ENCODE measurements at regions not wholly inside any gene's neighbourhood (a gene's known extent, or its start where the extent isn't known, plus 50 kb on each side); places are given as distances from the start of the nearest gene placed in this dataset.

DNA sequence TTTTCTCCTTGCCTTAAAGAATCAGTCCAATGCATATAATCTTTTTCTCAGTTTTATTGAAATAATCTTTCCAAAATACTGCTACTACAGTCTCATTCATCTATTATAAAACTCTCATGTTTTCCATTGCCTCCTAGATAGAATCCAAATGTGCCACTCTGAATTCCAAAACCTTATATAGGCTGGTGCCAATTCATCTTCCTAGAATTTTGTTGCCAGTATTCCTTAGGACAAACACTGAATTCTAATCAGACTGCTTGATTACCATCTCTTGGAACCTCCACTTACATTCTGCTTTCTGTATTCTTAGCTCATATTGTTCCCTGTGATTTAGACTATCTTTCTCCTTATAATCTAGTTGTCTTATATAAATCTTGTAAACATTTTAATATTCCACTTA, 427.6 kb upstream of the DCC start:
- no peak overlapping the region for H3K27ac ChIP-seq
- TF ChIP-seq POLR2AphosphoS5 (IDR thresholded peaks at IDR 0.05; ENCODE audit: borderline replicate concordance, low read depth, low read length) (no peak), FOXP2 (optimal IDR thresholded peaks at IDR 0.05; ENCODE audit: control extremely low read depth, extremely low read length, insufficient read depth) (no peak)

DNA sequence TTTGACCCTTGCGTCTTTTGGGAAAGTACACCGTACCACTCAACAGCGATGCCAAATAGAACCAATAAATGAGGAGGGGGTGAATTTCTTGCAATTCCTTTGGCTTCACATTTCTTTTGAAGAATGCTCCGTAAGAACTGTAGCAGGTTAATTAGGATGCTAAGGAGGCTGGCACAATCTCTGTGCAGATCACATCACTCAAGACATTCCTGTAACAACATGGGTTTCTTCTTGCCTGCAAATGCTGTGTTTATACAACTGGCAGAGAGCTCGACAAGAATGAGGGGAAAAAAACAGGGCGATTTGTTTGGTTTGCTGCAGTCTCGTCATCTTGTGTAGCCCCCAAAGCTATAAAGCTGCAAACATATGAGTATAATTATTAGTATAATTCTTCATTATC, 424.8 kb upstream of the DCC start:
- no peak for TF ChIP-seq POLR2AphosphoS5 (IDR thresholded peaks at IDR 0.05; ENCODE audit: borderline replicate concordance, low read depth, low read length)
- TF ChIP-seq FOXP2 (optimal IDR thresholded peaks at IDR 0.05; ENCODE audit: control extremely low read depth, extremely low read length, insufficient read depth), result no peak
- no peak for TF ChIP-seq EZH2 (IDR thresholded peaks at IDR 0.05)
- H3K27ac ChIP-seq, result no peak overlapping the region
- H3K4me3 ChIP-seq, result no peak overlapping the region
- no peaks in the 10 kb centered on the region for H3K36me3 ChIP-seq (ENCODE audit: insufficient read depth, low read length)
- no peaks in the 10 kb centered on the region for H3K9me3 ChIP-seq (ENCODE audit: low read depth, low read length)
- no peak overlapping the region for H3K9ac ChIP-seq (ENCODE audit: insufficient read length)
- no peak for DNase-seq (ENCODE audit: low read depth, low spot score)

More for the DNA sequence above, 427.6 kb upstream of the DCC start:
- H3K9me3 ChIP-seq (ENCODE audit: low read depth, low read length), result no peaks in the 10 kb centered on the region
- no peak overlapping the region for H3K4me3 ChIP-seq
- no peak for DNase-seq (ENCODE audit: low read depth, low spot score)
- H3K36me3 ChIP-seq (ENCODE audit: insufficient read depth, low read length), result no peaks in the 10 kb centered on the region
- H3K9ac ChIP-seq (ENCODE audit: insufficient read length), result no peak overlapping the region

DNA sequence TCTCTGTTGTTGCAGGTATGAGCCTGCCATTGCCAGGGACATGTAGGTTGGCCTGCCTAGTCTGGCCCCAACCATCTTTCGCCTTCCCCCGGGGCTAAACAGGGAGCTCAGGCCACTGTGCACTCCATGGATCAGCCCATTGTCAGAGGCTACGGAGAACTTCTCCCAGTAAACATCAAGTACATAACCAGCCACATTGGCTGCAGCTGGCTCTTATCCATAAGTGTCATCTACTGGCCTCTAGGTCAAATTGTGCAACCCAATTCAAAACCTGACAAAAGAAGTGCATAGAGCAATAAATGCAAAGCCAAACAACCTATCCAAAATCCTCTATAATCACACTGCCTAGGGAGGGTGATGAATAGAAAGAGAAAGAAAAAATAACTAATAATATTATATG, 418.1 kb upstream of the DCC start:
- H3K36me3 ChIP-seq (ENCODE audit: insufficient read depth, low read length), result no peaks in the 10 kb centered on the region
- DNase-seq (ENCODE audit: low read depth, low spot score), result no peak
- H3K9me3 ChIP-seq (ENCODE audit: low read depth, low read length), result no peaks in the 10 kb centered on the region
- no peak overlapping the region for H3K4me3 ChIP-seq
- no peak overlapping the region for H3K27ac ChIP-seq
- no peak overlapping the region for H3K9ac ChIP-seq (ENCODE audit: insufficient read length)
- TF ChIP-seq POLR2AphosphoS5 (IDR thresholded peaks at IDR 0.05; ENCODE audit: borderline replicate concordance, low read depth, low read length) (no peak), EZH2 (IDR thresholded peaks at IDR 0.05) (no peak), FOXP2 (optimal IDR thresholded peaks at IDR 0.05; ENCODE audit: control extremely low read depth, extremely low read length, insufficient read depth) (no peak)

DNA sequence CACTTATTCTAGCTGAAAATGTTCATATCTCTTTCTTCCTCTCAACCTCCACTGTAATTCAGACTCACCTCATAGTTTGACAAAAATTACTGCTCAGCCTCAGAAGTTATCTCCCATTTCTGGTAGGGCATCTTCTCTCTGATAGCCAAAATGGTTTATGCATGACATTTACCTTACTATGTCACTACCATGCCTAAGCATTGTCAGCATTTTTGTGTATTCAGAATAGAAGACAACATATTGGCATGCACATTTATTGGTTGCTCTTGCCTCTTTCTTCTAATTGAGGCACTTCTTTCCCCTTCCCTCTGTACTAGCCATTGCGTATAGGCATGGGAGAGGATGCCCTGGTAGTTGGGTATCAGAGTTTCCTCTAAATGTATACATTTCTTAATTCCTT, 406.1 kb upstream of the DCC start:
- Histone ChIP-seq H3K9ac (ENCODE audit: insufficient read length) (no peak overlapping the region), H3K27ac (no peak overlapping the region), H3K9me3 (ENCODE audit: low read depth, low read length) (no peaks in the 10 kb centered on the region), H3K36me3 (ENCODE audit: insufficient read depth, low read length) (no peaks in the 10 kb centered on the region), H3K4me3 (no peak overlapping the region)
- TF ChIP-seq FOXP2 (optimal IDR thresholded peaks at IDR 0.05; ENCODE audit: control extremely low read depth, extremely low read length, insufficient read depth) (no peak), EZH2 (IDR thresholded peaks at IDR 0.05) (no peak), POLR2AphosphoS5 (IDR thresholded peaks at IDR 0.05; ENCODE audit: borderline replicate concordance, low read depth, low read length) (no peak)
- DNase-seq (ENCODE audit: low read depth, low spot score), result no peak

DNA sequence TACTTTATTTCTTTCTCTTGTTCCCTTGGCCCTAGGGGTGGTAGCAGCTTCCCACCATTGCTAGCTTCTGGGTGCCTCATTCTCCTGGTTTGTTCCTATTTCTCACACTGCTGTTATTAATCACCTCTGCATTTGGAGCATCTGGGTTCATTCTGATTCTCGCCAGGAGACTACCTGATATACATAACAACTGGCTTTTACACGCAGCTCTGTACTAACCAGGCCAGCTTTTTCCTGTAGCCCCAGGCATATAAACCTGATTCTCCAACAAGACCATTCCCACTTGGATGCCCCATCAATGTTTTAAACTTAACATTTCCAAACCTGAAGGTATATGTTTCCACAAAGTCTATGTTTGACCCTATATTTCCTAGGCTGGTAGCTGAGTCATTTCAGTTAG, 403.9 kb upstream of the DCC start:
- TF ChIP-seq POLR2AphosphoS5 (IDR thresholded peaks at IDR 0.05; ENCODE audit: borderline replicate concordance, low read depth, low read length) (no peak), EZH2 (IDR thresholded peaks at IDR 0.05) (no peak), FOXP2 (optimal IDR thresholded peaks at IDR 0.05; ENCODE audit: control extremely low read depth, extremely low read length, insufficient read depth) (no peak)
- no peak overlapping the region for H3K4me3 ChIP-seq
- H3K9me3 ChIP-seq (ENCODE audit: low read depth, low read length), result no peaks in the 10 kb centered on the region
- no peak for DNase-seq (ENCODE audit: low read depth, low spot score)
- no peak overlapping the region for H3K9ac ChIP-seq (ENCODE audit: insufficient read length)
- H3K27ac ChIP-seq, result no peak overlapping the region
- no peaks in the 10 kb centered on the region for H3K36me3 ChIP-seq (ENCODE audit: insufficient read depth, low read length)

DNA sequence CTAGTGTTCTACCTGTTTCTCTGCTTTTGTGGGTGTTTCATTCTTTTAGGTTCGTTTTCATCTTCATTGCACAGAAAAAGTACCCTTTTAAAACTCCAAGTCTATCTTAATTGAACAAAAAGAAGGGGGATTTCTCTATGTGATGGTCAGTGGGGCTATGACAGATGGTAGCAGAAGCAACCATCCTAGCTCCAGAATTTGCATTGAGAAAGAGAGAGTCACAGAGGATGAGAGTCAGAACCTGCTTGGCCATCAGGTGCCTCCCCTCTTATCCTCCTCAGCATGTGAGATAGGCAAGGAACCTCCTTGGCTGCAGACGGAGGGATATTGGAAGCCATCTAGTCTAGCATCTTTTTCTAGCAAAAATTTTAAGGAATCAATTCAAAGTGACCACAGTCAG, 398.0 kb upstream of the DCC start:
- TF ChIP-seq FOXP2 (optimal IDR thresholded peaks at IDR 0.05; ENCODE audit: control extremely low read depth, extremely low read length, insufficient read depth), result no peak
- TF ChIP-seq POLR2AphosphoS5 (IDR thresholded peaks at IDR 0.05; ENCODE audit: borderline replicate concordance, low read depth, low read length), result no peak
- TF ChIP-seq EZH2 (IDR thresholded peaks at IDR 0.05), result no peak
- no peak for DNase-seq (ENCODE audit: low read depth, low spot score)
- Histone ChIP-seq H3K27ac (no peak overlapping the region), H3K9me3 (ENCODE audit: low read depth, low read length) (no peaks in the 10 kb centered on the region), H3K36me3 (ENCODE audit: insufficient read depth, low read length) (no peaks in the 10 kb centered on the region), H3K9ac (ENCODE audit: insufficient read length) (no peak overlapping the region), H3K4me3 (no peak overlapping the region)

DNA sequence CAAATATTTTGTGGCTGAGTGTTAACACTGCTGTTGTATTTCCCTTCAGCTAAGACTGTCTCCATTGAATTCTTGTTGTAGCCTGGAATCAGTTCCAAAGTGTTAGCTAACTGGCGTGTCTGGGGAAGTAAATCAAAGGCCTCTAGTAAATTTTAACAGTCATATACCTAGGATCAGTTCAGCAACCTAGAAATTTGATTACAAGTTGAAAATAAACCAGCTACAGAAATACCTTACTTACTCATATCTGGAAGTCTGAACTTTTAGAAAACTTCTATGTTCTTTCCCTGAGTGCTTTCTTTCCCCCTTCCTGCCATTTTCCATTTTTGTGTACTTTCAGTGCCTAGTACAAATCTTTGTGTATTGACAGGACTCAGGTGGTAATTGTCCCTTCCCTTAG, 396.7 kb upstream of the DCC start:
- Histone ChIP-seq H3K9me3 (ENCODE audit: low read depth, low read length) (no peaks in the 10 kb centered on the region), H3K9ac (ENCODE audit: insufficient read length) (no peak overlapping the region), H3K36me3 (ENCODE audit: insufficient read depth, low read length) (no peaks in the 10 kb centered on the region), H3K4me3 (no peak overlapping the region), H3K27ac (no peak overlapping the region)
- no peak for TF ChIP-seq FOXP2 (optimal IDR thresholded peaks at IDR 0.05; ENCODE audit: control extremely low read depth, extremely low read length, insufficient read depth)
- no peak for DNase-seq (ENCODE audit: low read depth, low spot score)

DNA sequence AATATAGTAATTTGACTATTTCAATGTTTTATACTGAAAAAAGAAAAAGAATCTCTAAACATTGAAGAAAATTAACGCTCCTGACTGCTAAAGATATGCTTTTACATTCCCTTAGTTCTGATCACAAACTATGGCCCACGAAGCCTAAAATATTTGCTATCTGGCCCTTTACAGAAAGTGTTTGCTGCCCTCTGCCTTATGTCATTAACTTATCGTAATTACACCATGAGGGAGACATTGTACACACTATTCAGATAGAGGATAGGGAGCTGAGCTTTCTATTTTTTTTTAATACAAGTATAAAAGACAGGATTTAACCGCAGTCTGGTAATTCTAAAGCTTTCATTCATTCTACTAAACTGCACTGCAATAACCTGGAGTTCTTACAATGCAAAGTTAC, 393.1 kb upstream of the DCC start:
- Histone ChIP-seq H3K27ac (no peak overlapping the region), H3K9me3 (ENCODE audit: low read depth, low read length) (no peaks in the 10 kb centered on the region), H3K9ac (ENCODE audit: insufficient read length) (no peak overlapping the region), H3K36me3 (ENCODE audit: insufficient read depth, low read length) (no peaks in the 10 kb centered on the region), H3K4me3 (no peak overlapping the region)
- no peak for DNase-seq (ENCODE audit: low read depth, low spot score)
- TF ChIP-seq POLR2AphosphoS5 (IDR thresholded peaks at IDR 0.05; ENCODE audit: borderline replicate concordance, low read depth, low read length) (no peak), FOXP2 (optimal IDR thresholded peaks at IDR 0.05; ENCODE audit: control extremely low read depth, extremely low read length, insufficient read depth) (no peak), EZH2 (IDR thresholded peaks at IDR 0.05) (no peak)

DNA sequence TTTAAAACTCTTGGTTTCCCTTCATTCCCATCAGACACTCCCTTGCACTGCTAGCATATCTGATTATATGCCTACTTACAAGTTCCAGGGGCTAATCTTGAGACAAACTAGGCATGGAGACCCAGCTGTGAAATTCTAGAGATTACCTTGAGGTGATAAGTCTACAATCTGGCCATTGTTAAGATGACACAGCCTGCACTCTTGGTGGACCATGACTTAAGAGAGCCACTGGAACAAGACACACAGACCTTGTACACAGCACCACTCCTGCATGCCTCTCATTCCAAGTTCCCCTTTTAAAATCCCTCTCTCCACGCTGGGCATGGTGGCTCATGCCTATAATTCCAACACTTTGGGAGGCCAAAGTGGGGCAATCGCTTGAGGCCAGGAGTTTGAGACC, 387.2 kb upstream of the DCC start:
- no peak for DNase-seq (ENCODE audit: low read depth, low spot score)
- TF ChIP-seq EZH2 (IDR thresholded peaks at IDR 0.05) (no peak), FOXP2 (optimal IDR thresholded peaks at IDR 0.05; ENCODE audit: control extremely low read depth, extremely low read length, insufficient read depth) (no peak), POLR2AphosphoS5 (IDR thresholded peaks at IDR 0.05; ENCODE audit: borderline replicate concordance, low read depth, low read length) (no peak)
- Histone ChIP-seq H3K9me3 (ENCODE audit: low read depth, low read length) (no peaks in the 10 kb centered on the region), H3K4me3 (no peak overlapping the region), H3K27ac (no peak overlapping the region), H3K9ac (ENCODE audit: insufficient read length) (no peak overlapping the region), H3K36me3 (ENCODE audit: insufficient read depth, low read length) (no peaks in the 10 kb centered on the region)
